ENCODE measurements at regions not wholly inside any gene's neighbourhood (a gene's known extent, or its start where the extent isn't known, plus 50 kb on each side); places are given as distances from the start of the nearest gene placed in this dataset.

GRCh38 chrX:46374371-46374770, 170.8 kb downstream of the ZNF674 start:
- H3K4me3 ChIP-seq (ENCODE audit: insufficient read depth, low read depth, low read length, poor library complexity, severe bottlenecking) = no peak overlapping the region
- no peak for DNase-seq
- H3K36me3 ChIP-seq (ENCODE audit: control insufficient read depth, insufficient read depth, low read length) = no peaks in the 10 kb centered on the region
- no peak overlapping the region for H3K27ac ChIP-seq (ENCODE audit: insufficient read depth, low read length, poor library complexity, severe bottlenecking)
- no peaks in the 10 kb centered on the region for H3K4me1 ChIP-seq (ENCODE audit: control insufficient read depth, insufficient read depth, low read length, poor library complexity, severe bottlenecking)
- no peaks in the 10 kb centered on the region for H3K27me3 ChIP-seq (replicated peaks; ENCODE audit: control insufficient read depth, insufficient read depth, low read length, poor library complexity, severe bottlenecking)
- H3K9me3 ChIP-seq (ENCODE audit: control insufficient read depth, low read length) = no peaks in the 10 kb centered on the region

DNA sequence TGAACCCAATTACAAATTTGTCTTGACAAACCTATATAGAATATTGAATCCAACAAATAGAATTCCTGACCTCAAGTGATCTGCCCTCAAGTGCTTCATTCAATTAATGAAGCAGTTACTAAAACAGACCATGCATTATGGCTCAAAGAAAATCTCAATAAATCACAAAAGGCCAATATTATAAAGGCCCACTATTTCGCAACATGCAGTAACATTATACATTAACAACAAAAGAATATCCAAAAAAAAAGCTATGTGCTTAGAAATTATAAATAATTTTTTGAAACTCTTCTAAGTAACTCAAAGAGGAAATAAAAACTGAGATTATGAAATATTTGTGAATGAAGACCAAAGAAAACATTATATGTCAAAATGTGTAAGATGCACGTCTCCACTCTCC, 177.7 kb downstream of the ZNF674 start:
- Histone ChIP-seq H3K27me3 (replicated peaks; ENCODE audit: control insufficient read depth, insufficient read depth, low read length, poor library complexity, severe bottlenecking) (no peaks in the 10 kb centered on the region), H3K4me1 (ENCODE audit: control insufficient read depth, insufficient read depth, low read length, poor library complexity, severe bottlenecking) (no peaks in the 10 kb centered on the region), H3K9me3 (ENCODE audit: control insufficient read depth, low read length) (no peaks in the 10 kb centered on the region), H3K36me3 (ENCODE audit: control insufficient read depth, insufficient read depth, low read length) (no peaks in the 10 kb centered on the region), H3K27ac (ENCODE audit: insufficient read depth, low read length, poor library complexity, severe bottlenecking) (no peak overlapping the region), H3K4me3 (ENCODE audit: insufficient read depth, low read depth, low read length, poor library complexity, severe bottlenecking) (no peak overlapping the region)
- DNase-seq = no peak

GRCh38 chrX:46366381-46367207, 178.6 kb downstream of the ZNF674 start:
- no peaks in the 10 kb centered on the region for H3K9me3 ChIP-seq (ENCODE audit: control insufficient read depth, low read length)
- H3K4me1 ChIP-seq (ENCODE audit: control insufficient read depth, insufficient read depth, low read length, poor library complexity, severe bottlenecking) = no peaks in the 10 kb centered on the region
- H3K27ac ChIP-seq (ENCODE audit: insufficient read depth, low read length, poor library complexity, severe bottlenecking) = no peak overlapping the region
- H3K27me3 ChIP-seq (replicated peaks; ENCODE audit: control insufficient read depth, insufficient read depth, low read length, poor library complexity, severe bottlenecking) = no peaks in the 10 kb centered on the region
- H3K4me3 ChIP-seq (ENCODE audit: insufficient read depth, low read depth, low read length, poor library complexity, severe bottlenecking) = no peak overlapping the region
- no peaks in the 10 kb centered on the region for H3K36me3 ChIP-seq (ENCODE audit: control insufficient read depth, insufficient read depth, low read length)
- DNase-seq = no peak

GRCh38 chrX:46354481-46354880, 190.7 kb downstream of the ZNF674 start:
- Histone ChIP-seq H3K27me3 (replicated peaks; ENCODE audit: control insufficient read depth, insufficient read depth, low read length, poor library complexity, severe bottlenecking) (no peaks in the 10 kb centered on the region), H3K9me3 (ENCODE audit: control insufficient read depth, low read length) (no peaks in the 10 kb centered on the region), H3K36me3 (ENCODE audit: control insufficient read depth, insufficient read depth, low read length) (no peaks in the 10 kb centered on the region), H3K27ac (ENCODE audit: insufficient read depth, low read length, poor library complexity, severe bottlenecking) (no peak overlapping the region), H3K4me1 (ENCODE audit: control insufficient read depth, insufficient read depth, low read length, poor library complexity, severe bottlenecking) (no peaks in the 10 kb centered on the region), H3K4me3 (ENCODE audit: insufficient read depth, low read depth, low read length, poor library complexity, severe bottlenecking) (no peak overlapping the region)
- no peak for DNase-seq

DNA sequence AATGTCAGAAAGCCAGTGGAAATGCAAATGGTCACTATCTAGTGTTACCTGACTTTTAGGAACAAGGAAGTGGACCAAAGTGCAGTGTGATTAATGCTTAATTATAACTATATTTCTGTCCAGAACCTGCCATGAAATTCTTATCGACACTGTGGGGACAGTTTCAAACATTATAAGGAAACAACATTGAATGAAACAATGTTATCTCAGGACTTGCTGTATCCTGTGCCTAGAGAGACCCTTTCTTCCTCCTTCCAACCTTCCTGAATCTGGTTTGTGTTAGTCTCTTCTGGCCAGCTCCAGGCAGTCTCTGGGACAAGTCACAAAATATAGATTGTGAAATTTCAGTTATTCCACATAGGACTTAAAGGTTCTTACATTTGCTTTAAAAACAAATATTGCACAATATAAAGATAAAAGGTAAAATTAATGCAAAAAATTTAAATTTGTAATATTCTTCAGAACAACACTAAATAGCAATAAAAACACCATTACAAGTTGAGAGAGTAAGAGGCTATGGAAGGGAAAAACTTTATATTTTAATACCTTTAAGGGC, 203.4 kb downstream of the ZNF674 start:
- no peaks in the 10 kb centered on the region for H3K4me1 ChIP-seq (ENCODE audit: control insufficient read depth, insufficient read depth, low read length, poor library complexity, severe bottlenecking)
- no peaks in the 10 kb centered on the region for H3K27me3 ChIP-seq (replicated peaks; ENCODE audit: control insufficient read depth, insufficient read depth, low read length, poor library complexity, severe bottlenecking)
- no peak overlapping the region for H3K27ac ChIP-seq (ENCODE audit: insufficient read depth, low read length, poor library complexity, severe bottlenecking)
- no peaks in the 10 kb centered on the region for H3K36me3 ChIP-seq (ENCODE audit: control insufficient read depth, insufficient read depth, low read length)
- no peak overlapping the region for H3K4me3 ChIP-seq (ENCODE audit: insufficient read depth, low read depth, low read length, poor library complexity, severe bottlenecking)
- no peak for DNase-seq
- H3K9me3 ChIP-seq (ENCODE audit: control insufficient read depth, low read length) = no peaks in the 10 kb centered on the region

DNA sequence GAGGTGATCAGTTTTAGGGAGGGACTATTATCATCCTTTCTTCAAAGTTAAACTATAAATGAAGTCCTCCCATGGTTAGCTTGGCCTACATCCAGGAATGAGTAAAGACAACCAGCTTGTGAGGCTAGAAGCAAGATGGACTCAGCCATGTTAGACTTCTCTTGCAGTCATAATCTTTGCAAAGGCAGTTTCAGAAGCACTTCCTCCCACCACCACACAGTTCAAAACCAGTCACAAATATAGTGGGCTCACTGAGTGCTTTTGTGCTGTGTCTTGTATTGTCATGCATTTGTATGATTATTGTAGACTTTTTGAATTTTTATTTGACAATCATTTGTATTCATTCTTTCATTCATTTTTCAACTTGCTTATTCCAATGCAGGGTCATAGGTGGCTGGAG, 204.5 kb downstream of the ZNF674 start:
- no peaks in the 10 kb centered on the region for H3K27me3 ChIP-seq (replicated peaks; ENCODE audit: control insufficient read depth, insufficient read depth, low read length, poor library complexity, severe bottlenecking)
- no peak overlapping the region for H3K4me3 ChIP-seq (ENCODE audit: insufficient read depth, low read depth, low read length, poor library complexity, severe bottlenecking)
- H3K9me3 ChIP-seq (ENCODE audit: control insufficient read depth, low read length) = no peaks in the 10 kb centered on the region
- no peaks in the 10 kb centered on the region for H3K4me1 ChIP-seq (ENCODE audit: control insufficient read depth, insufficient read depth, low read length, poor library complexity, severe bottlenecking)
- no peak for DNase-seq
- no peaks in the 10 kb centered on the region for H3K36me3 ChIP-seq (ENCODE audit: control insufficient read depth, insufficient read depth, low read length)
- H3K27ac ChIP-seq (ENCODE audit: insufficient read depth, low read length, poor library complexity, severe bottlenecking) = no peak overlapping the region

GRCh38 chrX:46333550-46333949, 211.7 kb downstream of the ZNF674 start:
- Histone ChIP-seq H3K9me3 (ENCODE audit: control insufficient read depth, low read length) (no peaks in the 10 kb centered on the region), H3K27ac (ENCODE audit: insufficient read depth, low read length, poor library complexity, severe bottlenecking) (no peak overlapping the region)

GRCh38 chrX:46330981-46331380, 214.2 kb downstream of the ZNF674 start:
- no peak overlapping the region for H3K27ac ChIP-seq (ENCODE audit: insufficient read depth, low read length, poor library complexity, severe bottlenecking)
- no peak overlapping the region for H3K4me3 ChIP-seq (ENCODE audit: insufficient read depth, low read depth, low read length, poor library complexity, severe bottlenecking)
- no peak for DNase-seq
- H3K9me3 ChIP-seq (ENCODE audit: control insufficient read depth, low read length) = no peaks in the 10 kb centered on the region
- no peaks in the 10 kb centered on the region for H3K36me3 ChIP-seq (ENCODE audit: control insufficient read depth, insufficient read depth, low read length)
- no peaks in the 10 kb centered on the region for H3K4me1 ChIP-seq (ENCODE audit: control insufficient read depth, insufficient read depth, low read length, poor library complexity, severe bottlenecking)
- H3K27me3 ChIP-seq (replicated peaks; ENCODE audit: control insufficient read depth, insufficient read depth, low read length, poor library complexity, severe bottlenecking) = no peaks in the 10 kb centered on the region

More at GRCh38 chrX:46333550-46333949, 211.7 kb downstream of the ZNF674 start:
- H3K4me3 ChIP-seq (ENCODE audit: insufficient read depth, low read depth, low read length, poor library complexity, severe bottlenecking) = no peak overlapping the region
- no peaks in the 10 kb centered on the region for H3K27me3 ChIP-seq (replicated peaks; ENCODE audit: control insufficient read depth, insufficient read depth, low read length, poor library complexity, severe bottlenecking)
- H3K36me3 ChIP-seq (ENCODE audit: control insufficient read depth, insufficient read depth, low read length) = no peaks in the 10 kb centered on the region
- no peaks in the 10 kb centered on the region for H3K4me1 ChIP-seq (ENCODE audit: control insufficient read depth, insufficient read depth, low read length, poor library complexity, severe bottlenecking)
- no peak for DNase-seq

- Histone ChIP-seq H3K27ac (ENCODE audit: insufficient read depth, low read length, poor library complexity, severe bottlenecking) (no peak overlapping the region), H3K4me3 (ENCODE audit: insufficient read depth, low read depth, low read length, poor library complexity, severe bottlenecking) (no peak overlapping the region), H3K36me3 (ENCODE audit: control insufficient read depth, insufficient read depth, low read length) (no peaks in the 10 kb centered on the region), H3K9me3 (ENCODE audit: control insufficient read depth, low read length) (no peaks in the 10 kb centered on the region), H3K4me1 (ENCODE audit: control insufficient read depth, insufficient read depth, low read length, poor library complexity, severe bottlenecking) (peaks cover 3% of the 10 kb centered on the region), H3K27me3 (replicated peaks; ENCODE audit: control insufficient read depth, insufficient read depth, low read length, poor library complexity, severe bottlenecking) (no peaks in the 10 kb centered on the region)
- DNase-seq = no peak
These were observed 214.7 kb downstream of the ZNF674 start for GRCh38 chrX:46330513-46330912.

DNA sequence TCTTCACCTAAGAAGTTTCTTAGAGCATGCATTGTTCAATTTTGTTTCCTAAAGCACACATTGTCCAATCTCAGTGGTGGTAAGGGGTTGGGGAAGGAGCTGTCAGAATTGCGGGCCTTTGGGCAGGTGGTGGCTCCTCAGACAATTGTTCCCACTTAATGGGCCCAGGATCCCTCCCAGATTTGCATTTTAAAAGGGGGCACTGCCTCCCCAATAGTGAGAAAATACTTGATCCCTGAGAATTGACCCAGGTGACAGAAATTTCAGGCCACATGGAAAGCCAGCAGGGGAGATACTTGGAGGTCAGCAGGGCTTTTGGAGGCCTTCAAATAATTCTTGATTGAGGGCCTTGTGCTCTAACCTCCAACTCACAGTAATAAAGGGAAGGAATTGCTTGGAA, 217.1 kb downstream of the ZNF674 start:
- no peak overlapping the region for H3K4me3 ChIP-seq (ENCODE audit: insufficient read depth, low read depth, low read length, poor library complexity, severe bottlenecking)
- no peaks in the 10 kb centered on the region for H3K36me3 ChIP-seq (ENCODE audit: control insufficient read depth, insufficient read depth, low read length)
- H3K4me1 ChIP-seq (ENCODE audit: control insufficient read depth, insufficient read depth, low read length, poor library complexity, severe bottlenecking) = peaks cover 7% of the 10 kb centered on the region
- no peak overlapping the region for H3K27ac ChIP-seq (ENCODE audit: insufficient read depth, low read length, poor library complexity, severe bottlenecking)
- H3K9me3 ChIP-seq (ENCODE audit: control insufficient read depth, low read length) = no peaks in the 10 kb centered on the region
- H3K27me3 ChIP-seq (replicated peaks; ENCODE audit: control insufficient read depth, insufficient read depth, low read length, poor library complexity, severe bottlenecking) = no peaks in the 10 kb centered on the region
- DNase-seq = no peak

All from effector memory CD4-positive, alpha-beta T cell (primary cell).